H9 (cell line): ENCODE measurements at regions not wholly inside any gene's neighbourhood (a gene's known extent, or its start where the extent isn't known, plus 50 kb on each side); places are given as distances from the start of the nearest gene placed in this dataset.
A peak's percentile ranks its signal among the peaks of the same experiment; 100 is the strongest.

Experiments used
- DNase-seq: peaks from one replicate; pipeline ENCODE4 v3.0.0-alpha.2; 2017
- H2AFZ ChIP-seq: one replicate; pipeline ENCODE4 v1.6.1; 2013; ENCODE audit warnings: mild to moderate bottlenecking, low read length, control low read depth, moderate library complexity
- H2AK5ac ChIP-seq: 2 replicates; pipeline ENCODE4 v1.6.1; 2013; ENCODE audit warnings: low read length, control low read depth, mixed read lengths; ENCODE audit not compliant: insufficient read length
- H2BK120ac ChIP-seq: one replicate; pipeline ENCODE4 v1.6.1; 2013; ENCODE audit warnings: low read depth, mild to moderate bottlenecking, low read length, control low read depth, inconsistent platforms; ENCODE audit not compliant: poor library complexity, severe bottlenecking
- H2BK12ac ChIP-seq: 2 replicates; pipeline ENCODE4 v1.6.1; 2013; ENCODE audit warnings: low read length, control low read depth, mixed read lengths, low read depth; ENCODE audit not compliant: insufficient read length
- H2BK15ac ChIP-seq: 2 replicates; pipeline ENCODE4 v1.6.1; 2013; ENCODE audit warnings: low read depth, low read length, control low read depth
- H2BK20ac ChIP-seq: one replicate; pipeline ENCODE4 v1.6.1; 2013; ENCODE audit warnings: low read depth, mild to moderate bottlenecking, low read length, control low read depth, inconsistent platforms; ENCODE audit not compliant: poor library complexity, severe bottlenecking
- H2BK5ac ChIP-seq: 2 replicates; pipeline ENCODE4 v1.6.1; 2013; ENCODE audit warnings: low read length, control low read depth, mixed read lengths; ENCODE audit not compliant: insufficient read length
- H3K14ac ChIP-seq: 2 replicates; pipeline ENCODE4 v1.6.1; 2013; ENCODE audit warnings: low read length, control low read depth; ENCODE audit not compliant: insufficient read depth
- H3K18ac ChIP-seq: 2 replicates; pipeline ENCODE4 v1.6.1; 2013; ENCODE audit warnings: low read depth, mild to moderate bottlenecking, mixed read lengths, low read length, control low read depth; ENCODE audit not compliant: insufficient read length
- H3K23ac ChIP-seq: 2 replicates; pipeline ENCODE4 v1.6.1; 2013; ENCODE audit warnings: low read length, control low read depth, mixed read lengths, low read depth; ENCODE audit not compliant: insufficient read length
- H3K23me2 ChIP-seq: 2 replicates; pipeline ENCODE4 v1.6.1; 2013; ENCODE audit warnings: low read depth, mild to moderate bottlenecking, mixed read lengths, low read length, control low read depth; ENCODE audit not compliant: insufficient read length, poor library complexity, severe bottlenecking
- H3K27ac ChIP-seq: 2 replicates; pipeline ENCODE4 v1.5.1; 2013; ENCODE audit warnings: low read length, control low read depth, mixed read lengths, low read depth; ENCODE audit not compliant: insufficient read length
- H3K27me3 ChIP-seq: 2 replicates; pipeline ENCODE4 v1.6.1; 2013; ENCODE audit warnings: low read length, control low read depth, inconsistent platforms; ENCODE audit not compliant: insufficient read depth
- H3K4ac ChIP-seq: 2 replicates; pipeline ENCODE4 v1.6.1; 2013; ENCODE audit warnings: low read depth, mild to moderate bottlenecking, control low read depth, inconsistent platforms, low read length, moderate library complexity
- H3K4me1 ChIP-seq: 2 replicates; pipeline ENCODE4 v1.6.1; 2013; ENCODE audit warnings: low read length, control low read depth, inconsistent platforms; ENCODE audit not compliant: insufficient read depth
- H3K4me2 ChIP-seq: 2 replicates; pipeline ENCODE4 v1.6.1; 2013; ENCODE audit warnings: low read length, control low read depth, mixed read lengths; ENCODE audit not compliant: insufficient read length, insufficient read depth
- H3K56ac ChIP-seq: 2 replicates; pipeline ENCODE4 v1.6.1; 2013; ENCODE audit warnings: low read depth, mild to moderate bottlenecking, mixed read lengths, low read length, control low read depth; ENCODE audit not compliant: insufficient read length
- H3K79me1 ChIP-seq: 2 replicates; pipeline ENCODE4 v1.6.1; 2013; ENCODE audit warnings: low read depth, mild to moderate bottlenecking, moderate library complexity, low read length, control low read depth, inconsistent platforms; ENCODE audit not compliant: insufficient read depth, poor library complexity, severe bottlenecking
- H3K79me2 ChIP-seq: 2 replicates; pipeline ENCODE4 v1.6.1; 2013; ENCODE audit warnings: low read length, control low read depth, inconsistent platforms; ENCODE audit not compliant: insufficient read depth
- H3K9ac ChIP-seq: 2 replicates; pipeline ENCODE4 v1.6.1; 2013; ENCODE audit warnings: low read length, control low read depth, mixed read lengths; ENCODE audit not compliant: insufficient read length; ENCODE audit errors: extremely low read depth
- H3K9me3 ChIP-seq: one replicate; pipeline ENCODE4 v1.6.1; 2013; ENCODE audit warnings: low read depth, low read length, inconsistent platforms; ENCODE audit not compliant: control insufficient read depth
- H3T11ph ChIP-seq: one replicate; pipeline ENCODE4 v1.6.1; 2013; ENCODE audit warnings: mild to moderate bottlenecking, low read length, control low read depth, inconsistent platforms
- H4K20me1 ChIP-seq: one replicate; pipeline ENCODE4 v1.6.1; 2013; ENCODE audit not compliant: control insufficient read depth, insufficient read length, insufficient read depth
- H4K5ac ChIP-seq: 2 replicates; pipeline ENCODE4 v1.6.1; 2013; ENCODE audit warnings: low read depth, mild to moderate bottlenecking, mixed read lengths, low read length, control low read depth; ENCODE audit not compliant: insufficient read length
- H4K8ac ChIP-seq: replicated peaks from 2 replicates; pipeline ENCODE4 v1.6.1; 2013; ENCODE audit warnings: low read length, control low read depth, mixed read lengths, low read depth; ENCODE audit not compliant: insufficient read length
- H4K91ac ChIP-seq: 2 replicates; pipeline ENCODE4 v1.6.1; 2013; ENCODE audit warnings: low read depth, mild to moderate bottlenecking, moderate library complexity, mixed read lengths, low read length, control low read depth; ENCODE audit not compliant: insufficient read length
- H3K27ac Mint-ChIP-seq, 3 experiments: 2 replicates in 2 of 3; 3 replicates in 1 of 3; pipeline ENCODE4 v1.8.0; 2020 to 2021; ENCODE audit warnings: mixed read lengths in 3 of 3, mild to moderate bottlenecking in 1 of 3, moderate library complexity in 1 of 3
- H3K27me3 Mint-ChIP-seq: 2 replicates; pipeline ENCODE4 v1.8.0; 2021; ENCODE audit warnings: low read depth, mild to moderate bottlenecking, moderate library complexity, mixed read lengths
- H3K36me3 Mint-ChIP-seq, 3 experiments: 2 replicates in 2 of 3; 3 replicates in 1 of 3; pipeline ENCODE4 v1.8.0; 2020 to 2021; ENCODE audit warnings: low read depth in 3 of 3, mixed read lengths in 3 of 3; ENCODE audit not compliant: insufficient read depth in 1 of 3
- H3K4me1 Mint-ChIP-seq, 2 experiments: 2 replicates each; pipeline ENCODE4 v1.8.0; 2020; ENCODE audit warnings: mixed read lengths in 2 of 2
- H3K4me3 Mint-ChIP-seq, 2 experiments: 2 replicates in 1 of 2; 3 replicates in 1 of 2; pipeline ENCODE4 v1.8.0; 2020 to 2021; ENCODE audit warnings: mild to moderate bottlenecking in 2 of 2, mixed read lengths in 2 of 2, moderate library complexity in 1 of 2
- H3K9me3 Mint-ChIP-seq, 2 experiments: 2 replicates in 1 of 2; 3 replicates in 1 of 2; pipeline ENCODE4 v1.8.0; 2020; ENCODE audit warnings: mild to moderate bottlenecking in 2 of 2, mixed read lengths in 2 of 2, moderate library complexity in 1 of 2
- WGBS: extraction: QIAGEN DNeasy Blood & Tissue Kit; methylation state at CpG from one replicate; pipeline ENCODE4 v1.1.7; 2013; ENCODE audit warnings: missing lambda C conversion rate, low lambda C conversion rate, mixed read lengths; ENCODE audit not compliant: insufficient read length; ENCODE audit errors: extremely low coverage; 5-methylcytosine and 5-hydroxymethylcytosine counted together
- TF ChIP-seq, protein P1 (sequence below): fragments of 200-600 bp; sonication (generic); conservative IDR thresholded peaks from 3 replicates; pipeline ENCODE4 v1.8.0; 2021; ENCODE audit warnings: antibody characterized with exemption, mild to moderate bottlenecking

GRCh38 chr1:39104158-39105060 is 78.3 kb downstream of the NDUFS5 start:
- Histone ChIP-seq H2BK120ac (no peak overlapping the region), H4K91ac (peak overlapping the region; percentile 93), H4K8ac (no peak overlapping the region), H3K4me1 (peaks cover 8% of the 10 kb centered on the region; the same call in 1 of the 2 replicates), H4K20me1 (no peaks in the 10 kb centered on the region), H3K27ac (peak overlapping the region; percentile 33), H2BK12ac (peak overlapping the region; percentile 95), H4K5ac (peak overlapping the region; percentile 95), H3K14ac (peak overlapping the region; percentile 99), H3K4me2 (peak overlapping the region; percentile 95), H3K18ac (peak overlapping the region; percentile 97), H3K27me3 (no peaks in the 10 kb centered on the region), H3T11ph (peak overlapping the region; percentile 78), H3K9me3 (no peaks in the 10 kb centered on the region), H3K4ac (peak overlapping the region; percentile 10; the same call in 1 of the 2 replicates), H3K79me1 (no peaks in the 10 kb centered on the region), H2BK5ac (peak overlapping the region; percentile 90), H2BK20ac (no peak overlapping the region), H3K79me2 (peaks cover 22% of the 10 kb centered on the region; the same call in 1 of the 2 replicates), H2BK15ac (no peak overlapping the region), H3K9ac (peak overlapping the region; percentile 95), H3K23me2 (peaks cover 19% of the 10 kb centered on the region), H2AK5ac (no peak overlapping the region), H2AFZ (no peak overlapping the region), H3K23ac (peak overlapping the region; percentile 85), H3K56ac (no peak overlapping the region)
- peak overlapping the region; percentile 69 to 77 for H3K4me3 Mint-ChIP-seq
- DNase-seq = peak; percentile 54
- no peaks in the 10 kb centered on the region for H3K36me3 Mint-ChIP-seq
- H3K27me3 Mint-ChIP-seq = no peaks in the 10 kb centered on the region
- WGBS = no CpG with 5 or more reads among the region's 25 CpGs
- H3K4me1 Mint-ChIP-seq = peaks cover 29 to 32% of the 10 kb centered on the region in 2 experiments
- peak overlapping the region; percentile 85 to 91 (median 90) for H3K27ac Mint-ChIP-seq
- H3K9me3 Mint-ChIP-seq = no peaks in the 10 kb centered on the region
- TF ChIP-seq, protein P1, sequence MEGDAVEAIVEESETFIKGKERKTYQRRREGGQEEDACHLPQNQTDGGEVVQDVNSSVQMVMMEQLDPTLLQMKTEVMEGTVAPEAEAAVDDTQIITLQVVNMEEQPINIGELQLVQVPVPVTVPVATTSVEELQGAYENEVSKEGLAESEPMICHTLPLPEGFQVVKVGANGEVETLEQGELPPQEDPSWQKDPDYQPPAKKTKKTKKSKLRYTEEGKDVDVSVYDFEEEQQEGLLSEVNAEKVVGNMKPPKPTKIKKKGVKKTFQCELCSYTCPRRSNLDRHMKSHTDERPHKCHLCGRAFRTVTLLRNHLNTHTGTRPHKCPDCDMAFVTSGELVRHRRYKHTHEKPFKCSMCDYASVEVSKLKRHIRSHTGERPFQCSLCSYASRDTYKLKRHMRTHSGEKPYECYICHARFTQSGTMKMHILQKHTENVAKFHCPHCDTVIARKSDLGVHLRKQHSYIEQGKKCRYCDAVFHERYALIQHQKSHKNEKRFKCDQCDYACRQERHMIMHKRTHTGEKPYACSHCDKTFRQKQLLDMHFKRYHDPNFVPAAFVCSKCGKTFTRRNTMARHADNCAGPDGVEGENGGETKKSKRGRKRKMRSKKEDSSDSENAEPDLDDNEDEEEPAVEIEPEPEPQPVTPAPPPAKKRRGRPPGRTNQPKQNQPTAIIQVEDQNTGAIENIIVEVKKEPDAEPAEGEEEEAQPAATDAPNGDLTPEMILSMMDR = no peak
